ENCODE measurements at regions not wholly inside any gene's neighbourhood (a gene's known extent, or its start where the extent isn't known, plus 50 kb on each side); places are given as distances from the start of the nearest gene placed in this dataset.

- TF ChIP-seq CTCF (IDR thresholded peaks at IDR 0.05) (no peak), ATF6 (CRISPR knock-in tag; IDR thresholded peaks at IDR 0.05) (no peak), USF2 (CRISPR knock-in tag; IDR thresholded peaks at IDR 0.05) (no peak), E2F1 (CRISPR knock-in tag; IDR thresholded peaks at IDR 0.05) (no peak), FOXP1 (CRISPR knock-in tag; IDR thresholded peaks at IDR 0.05; ENCODE audit: borderline replicate concordance) (no peak), FOXJ3 (CRISPR knock-in tag; IDR thresholded peaks at IDR 0.05; ENCODE audit: borderline replicate concordance) (no peak), CREB1 (CRISPR knock-in tag; IDR thresholded peaks at IDR 0.05) (no peak), CBFB (CRISPR knock-in tag; IDR thresholded peaks at IDR 0.05; ENCODE audit: low read depth) (no peak), ATF2 (CRISPR knock-in tag; IDR thresholded peaks at IDR 0.05; ENCODE audit: borderline replicate concordance, low read depth) (no peak), ETV6 (CRISPR knock-in tag; IDR thresholded peaks at IDR 0.05) (no peak), TCF7 (CRISPR knock-in tag; IDR thresholded peaks at IDR 0.05; ENCODE audit: low read depth) (no peak)
These were observed 838.6 kb downstream of the LTN1 start for GRCh38 chr21:28154121-28154520.
